ENCODE measurements at regions not wholly inside any gene's neighbourhood (a gene's known extent, or its start where the extent isn't known, plus 50 kb on each side); places are given as distances from the start of the nearest gene placed in this dataset.

GRCh38 chr7:98565103-98565502, 52.0 kb upstream of the NPTX2 start:
- FAIRE-seq = no peak

GRCh38 chr7:98562871-98563495, 54.1 kb upstream of the NPTX2 start:
- no peak for FAIRE-seq

- FAIRE-seq = no peak
These were observed 54.7 kb upstream of the NPTX2 start for GRCh38 chr7:98562381-98562823.

GRCh38 chr7:98559958-98560357, 57.1 kb upstream of the NPTX2 start:
- no peak for FAIRE-seq

- FAIRE-seq = no peak
These were observed 57.9 kb upstream of the NPTX2 start for GRCh38 chr7:98559219-98559618.

GRCh38 chr7:98557538-98558031, 59.5 kb upstream of the NPTX2 start:
- peak; percentile 100 for FAIRE-seq

- peak; percentile 86 for FAIRE-seq
These were observed 60.8 kb upstream of the NPTX2 start for GRCh38 chr7:98556288-98556687.

GRCh38 chr7:98555403-98555802, 61.7 kb upstream of the NPTX2 start:
- FAIRE-seq = no peak

GRCh38 chr7:98553666-98554065, 63.4 kb upstream of the NPTX2 start:
- no peak for FAIRE-seq

GRCh38 chr7:98551611-98552273, 65.3 kb upstream of the NPTX2 start:
- no peak for FAIRE-seq

- no peak for FAIRE-seq
These were observed 68.1 kb upstream of the NPTX2 start for GRCh38 chr7:98548971-98549370.

- FAIRE-seq = no peak
These were observed 68.7 kb upstream of the NPTX2 start for GRCh38 chr7:98548370-98548769.

GRCh38 chr7:98541101-98541500, 76.0 kb upstream of the NPTX2 start:
- FAIRE-seq = no peak

- FAIRE-seq = no peak
These were observed 77.2 kb upstream of the NPTX2 start for GRCh38 chr7:98539865-98540264.

GRCh38 chr7:98536803-98537202, 80.3 kb upstream of the NPTX2 start:
- no peak for FAIRE-seq

- FAIRE-seq = no peak
These were observed 82.6 kb upstream of the NPTX2 start for GRCh38 chr7:98534493-98534892.

- no peak for FAIRE-seq
These were observed 85.4 kb upstream of the NPTX2 start for GRCh38 chr7:98531717-98532116.

GRCh38 chr7:98528079-98528478, 89.0 kb upstream of the NPTX2 start:
- FAIRE-seq = no peak

GRCh38 chr7:98526059-98526458, 91.0 kb upstream of the NPTX2 start:
- FAIRE-seq = no peak

GRCh38 chr7:98521089-98521692, 95.9 kb upstream of the NPTX2 start:
- FAIRE-seq = no peak

GRCh38 chr7:98520356-98520951, 96.6 kb upstream of the NPTX2 start:
- no peak for FAIRE-seq

- FAIRE-seq = no peak
These were observed 98.7 kb upstream of the NPTX2 start for GRCh38 chr7:98518159-98518947.

GRCh38 chr7:98515201-98515600, 101.9 kb upstream of the NPTX2 start:
- no peak for FAIRE-seq
